H1 (cell line): ENCODE measurements at regions not wholly inside any gene's neighbourhood (a gene's known extent, or its start where the extent isn't known, plus 50 kb on each side); places are given as distances from the start of the nearest gene placed in this dataset.

Experiments
- CTCF ChIA-PET: fragments of 300-600 bp; sonication (Branson Sonifier 250); formaldehyde crosslinking; loops from one replicate; lab custom pipeline; 2021; ENCODE audit not compliant: partially characterized antibody; lab: Charles Lee
- POLR2A ChIA-PET: fragments of 300-600 bp; sonication (Branson Sonifier 250); formaldehyde crosslinking; loops from one replicate; lab custom pipeline; 2021; ENCODE audit warnings: inconsistent platforms; ENCODE audit not compliant: partially characterized antibody; lab: Charles Lee
- DNase-seq, 2 experiments: peaks; one replicate each; pipeline versions ENCODE4 v3.0.0 to v3.0.0-alpha.2; 2010 to 2022; ENCODE audit warnings: low spot score in 2 of 2, low read depth in 1 of 2, mixed read lengths in 1 of 2
- FAIRE-seq: peaks from 2 replicates; lab custom pipeline; 2011; peaks lifted over from hg19 to GRCh38; lab: Jason Lieb, UNC
- H2AFZ ChIP-seq: 2 replicates; pipeline ENCODE4 v1.8.1; 2012; ENCODE audit warnings: low read length, inconsistent platforms
- H2AK5ac ChIP-seq: 2 replicates; pipeline ENCODE4 v1.6.1; 2013; ENCODE audit warnings: low read depth, low read length
- H2BK120ac ChIP-seq: replicated peaks from 2 replicates; pipeline ENCODE3; 2013; ENCODE audit warnings: low read depth, low read length, inconsistent platforms
- H2BK12ac ChIP-seq: 2 replicates; pipeline ENCODE4 v1.6.1; 2013; ENCODE audit warnings: low read depth, low read length
- H2BK15ac ChIP-seq: 2 replicates; pipeline ENCODE4 v1.6.1; 2013; ENCODE audit warnings: low read length
- H2BK20ac ChIP-seq: 2 replicates; pipeline ENCODE4 v1.6.1; 2013; ENCODE audit warnings: low read length
- H2BK5ac ChIP-seq: 2 replicates; pipeline ENCODE4 v1.6.1; 2013; ENCODE audit warnings: low read depth, low read length
- H3K14ac ChIP-seq: 2 replicates; pipeline ENCODE4 v1.6.1; 2013; ENCODE audit warnings: inconsistent platforms; ENCODE audit not compliant: insufficient read length
- H3K18ac ChIP-seq: 2 replicates; pipeline ENCODE4 v1.6.1; 2013; ENCODE audit warnings: low read length; ENCODE audit errors: extremely low read depth
- H3K23ac ChIP-seq: 2 replicates; pipeline ENCODE4 v1.6.1; 2013; ENCODE audit warnings: inconsistent platforms; ENCODE audit not compliant: insufficient read length
- H3K23me2 ChIP-seq: 2 replicates; pipeline ENCODE4 v1.6.1; 2013; ENCODE audit warnings: low read depth, low read length
- H3K27ac ChIP-seq: 2 replicates; pipeline ENCODE4 v1.6.1; 2011; ENCODE audit warnings: low read depth, low read length, inconsistent platforms
- H3K27me3 ChIP-seq, 4 experiments: replicated peaks in 1 of 4; 1 replicate in 1 of 4; 2 replicates in 3 of 4; pipeline versions ENCODE4 v1.6.1 to v1.8.1; 2011 to 2013; ENCODE audit warnings: low read length in 3 of 4, mild to moderate bottlenecking in 3 of 4, inconsistent platforms in 2 of 4, mixed read lengths in 2 of 4, moderate library complexity in 1 of 4; ENCODE audit not compliant: control insufficient read depth in 3 of 4, insufficient read depth in 3 of 4; ENCODE audit errors: extremely low read depth in 1 of 4
- H3K36me3 ChIP-seq, 4 experiments: 2 replicates each; pipeline versions ENCODE4 v1.6.1 to v1.8.1; 2011 to 2013; ENCODE audit warnings: mild to moderate bottlenecking in 4 of 4, low read length in 3 of 4, moderate library complexity in 2 of 4, control low read depth in 1 of 4, inconsistent platforms in 1 of 4; ENCODE audit not compliant: insufficient read depth in 4 of 4, control insufficient read depth in 2 of 4
- H3K4ac ChIP-seq: replicated peaks from 2 replicates; pipeline ENCODE3; 2013; ENCODE audit warnings: low read length, low read depth, mixed read lengths, inconsistent platforms; ENCODE audit not compliant: insufficient read length
- H3K4me1 ChIP-seq, 4 experiments: replicated peaks in 1 of 4; 1 replicate in 1 of 4; 2 replicates in 3 of 4; pipeline versions ENCODE4 v1.6.1 to v1.8.1; 2011 to 2013; ENCODE audit warnings: low read length in 3 of 4, inconsistent platforms in 2 of 4, mixed read lengths in 1 of 4; ENCODE audit not compliant: insufficient read depth in 4 of 4, control insufficient read depth in 3 of 4
- H3K4me2 ChIP-seq, 2 experiments: 2 replicates each; pipeline versions ENCODE4 v1.6.1 to v1.8.1; 2011 to 2013; ENCODE audit warnings: low read depth in 2 of 2, low read length in 2 of 2, control low read depth in 1 of 2, inconsistent platforms in 1 of 2, mild to moderate bottlenecking in 1 of 2; ENCODE audit not compliant: insufficient read depth in 1 of 2
- H3K4me3 ChIP-seq, 4 experiments: fragments of 200-600, 300-600 bp in 1 of 4; sonication (generic), shearing (Covaris generic), sonication (Bioruptor Twin) in 1 of 4; 2 replicates each; pipeline versions ENCODE4 v1.5.1 to v1.8.1; 2011 to 2016; ENCODE audit warnings: low read length in 4 of 4, low read depth in 3 of 4, control low read depth in 2 of 4, inconsistent platforms in 2 of 4, mild to moderate bottlenecking in 2 of 4, mixed read lengths in 1 of 4, moderate library complexity in 1 of 4; ENCODE audit not compliant: insufficient read depth in 2 of 4; ENCODE audit errors: extremely low read depth in 1 of 4
- H3K56ac ChIP-seq: replicated peaks from 2 replicates; pipeline ENCODE3; 2013; ENCODE audit warnings: low read depth, mild to moderate bottlenecking, mixed read lengths, low read length, inconsistent platforms; ENCODE audit not compliant: insufficient read length
- H3K79me1 ChIP-seq: 2 replicates; pipeline ENCODE4 v1.6.1; 2013; ENCODE audit warnings: low read depth, low read length, control low read depth
- H3K79me2 ChIP-seq, 2 experiments: 2 replicates each; pipeline versions ENCODE4 v1.6.1 to v1.8.1; 2012 to 2013; ENCODE audit warnings: low read length in 2 of 2, mild to moderate bottlenecking in 2 of 2, inconsistent platforms in 1 of 2; ENCODE audit not compliant: insufficient read depth in 2 of 2, control insufficient read depth in 1 of 2
- H3K9ac ChIP-seq, 4 experiments: replicated peaks in 1 of 4; 1 replicate in 1 of 4; 2 replicates in 3 of 4; pipeline versions ENCODE4 v1.6.1 to v1.8.1; 2011 to 2013; ENCODE audit warnings: low read depth in 3 of 4, low read length in 3 of 4, control low read depth in 2 of 4, mild to moderate bottlenecking in 2 of 4, moderate library complexity in 2 of 4, inconsistent platforms in 1 of 4; ENCODE audit errors: extremely low read depth in 1 of 4
- H3K9me3 ChIP-seq, 2 experiments: 2 replicates each; pipeline versions ENCODE4 v1.6.1 to v1.8.1; 2012 to 2013; ENCODE audit warnings: mild to moderate bottlenecking in 2 of 2, moderate library complexity in 2 of 2, control low read depth in 1 of 2, inconsistent platforms in 1 of 2, low read depth in 1 of 2, low read length in 1 of 2, mixed read lengths in 1 of 2; ENCODE audit not compliant: insufficient read depth in 2 of 2
- H4K20me1 ChIP-seq, 2 experiments: replicated peaks in 1 of 2; 2 replicates each; pipeline versions ENCODE3 to v1.8.1; 2011 to 2013; ENCODE audit warnings: inconsistent platforms in 2 of 2, low read length in 2 of 2, mild to moderate bottlenecking in 1 of 2; ENCODE audit not compliant: insufficient read depth in 2 of 2, control insufficient read depth in 1 of 2
- H4K5ac ChIP-seq: 2 replicates; pipeline ENCODE4 v1.6.1; 2013; ENCODE audit warnings: low read length, low read depth, mixed read lengths, inconsistent platforms; ENCODE audit not compliant: insufficient read length
- H4K8ac ChIP-seq: 2 replicates; pipeline ENCODE4 v1.8.0; 2013; ENCODE audit warnings: mild to moderate bottlenecking, moderate library complexity, low read length, inconsistent platforms; ENCODE audit not compliant: insufficient read depth; ENCODE audit errors: extremely low read depth
- H4K91ac ChIP-seq: replicated peaks from 2 replicates; pipeline ENCODE3; 2013; ENCODE audit warnings: low read length, mixed read lengths, inconsistent platforms; ENCODE audit not compliant: insufficient read length
- ASH2L ChIP-seq: fragments of 200-600, 300-600 bp; sonication (generic); IDR thresholded peaks from one replicate; pipeline ENCODE4 v1.7.1; 2017; ENCODE audit warnings: low read length
- BCL11A ChIP-seq, 2 experiments: IDR thresholded peaks; one replicate each; pipeline ENCODE4 v1.6.1; 2011; ENCODE audit warnings: low read depth in 2 of 2, low read length in 2 of 2, mild to moderate bottlenecking in 2 of 2
- CTBP2 ChIP-seq: IDR thresholded peaks from 2 replicates; pipeline ENCODE4 v1.7.0; 2011; ENCODE audit warnings: borderline replicate concordance, mild to moderate bottlenecking, moderate library complexity, mixed read lengths, low read length; ENCODE audit not compliant: insufficient read depth, insufficient read length
- CTCF ChIP-seq, 3 experiments: IDR thresholded peaks; 1 replicate in 2 of 3; 2 replicates in 1 of 3; pipeline versions ENCODE4 v1.5.1 to v1.6.1; 2011; ENCODE audit warnings: low read length in 3 of 3, mild to moderate bottlenecking in 3 of 3, inconsistent platforms in 2 of 3, low read depth in 1 of 3, moderate library complexity in 1 of 3; ENCODE audit not compliant: insufficient read depth in 1 of 3; ENCODE audit errors: control extremely low read depth in 1 of 3
- EP300 ChIP-seq, 2 experiments: IDR thresholded peaks; 1 replicate in 1 of 2; 2 replicates in 1 of 2; pipeline ENCODE4 v1.6.1; 2011 to 2012; ENCODE audit warnings: low read depth in 2 of 2, low read length in 2 of 2, mild to moderate bottlenecking in 2 of 2, borderline replicate concordance in 1 of 2, inconsistent platforms in 1 of 2, moderate library complexity in 1 of 2
- POLR2A ChIP-seq, 2 experiments: IDR thresholded peaks; 1 replicate in 1 of 2; 2 replicates in 1 of 2; pipeline ENCODE4 v1.6.1; 2011; ENCODE audit warnings: low read depth in 2 of 2, low read length in 2 of 2, mild to moderate bottlenecking in 2 of 2; ENCODE audit errors: control extremely low read depth in 1 of 2
- RBBP5 ChIP-seq: IDR thresholded peaks from 2 replicates; pipeline ENCODE4 v1.7.1; 2012; ENCODE audit warnings: low read depth, mild to moderate bottlenecking, inconsistent platforms, low read length, moderate library complexity, borderline replicate concordance
- SIN3A ChIP-seq, 2 experiments: IDR thresholded peaks in 1 of 2; conservative IDR thresholded peaks in 1 of 2; 2 replicates each; pipeline ENCODE4 v1.6.1; 2011 to 2012; ENCODE audit warnings: low read length in 2 of 2, improper control_type of control experiment in 1 of 2, low read depth in 1 of 2, mild to moderate bottlenecking in 1 of 2
- SIX5 ChIP-seq: IDR thresholded peaks from 2 replicates; pipeline ENCODE4 v1.6.1; 2011; ENCODE audit warnings: mild to moderate bottlenecking, low read depth, low read length
- SP1 ChIP-seq: IDR thresholded peaks from 2 replicates; pipeline ENCODE4 v1.6.1; 2011; ENCODE audit warnings: low read depth, low read length
- SRF ChIP-seq: IDR thresholded peaks from 2 replicates; pipeline ENCODE4 v1.6.1; 2011; ENCODE audit warnings: mild to moderate bottlenecking, low read depth, low read length, moderate library complexity
- TAF7 ChIP-seq: optimal IDR thresholded peaks from 2 replicates; pipeline ENCODE3; 2011; ENCODE audit warnings: low read depth, mild to moderate bottlenecking, inconsistent platforms, low read length, moderate library complexity, borderline replicate concordance
- WGBS, 2 experiments: shearing (Covaris generic) in 1 of 2; methylation state at CpG; one replicate each; pipeline versions ENCODE4 v1.1.6 to v1.1.7; 2013 to 2015; ENCODE audit warnings: low lambda C conversion rate in 2 of 2, mixed read lengths in 2 of 2, inconsistent platforms in 1 of 2, low coverage in 1 of 2, missing lambda C conversion rate in 1 of 2; ENCODE audit not compliant: insufficient replicate concordance in 2 of 2, insufficient coverage in 1 of 2, insufficient read length in 1 of 2; ENCODE audit errors: extremely low coverage in 1 of 2, missing lambda C conversion rate in 1 of 2; 5-methylcytosine and 5-hydroxymethylcytosine counted together

GRCh38 chr10:118475214-118475613, 120.2 kb downstream of the PRLHR start:
- Histone ChIP-seq H3K23ac (no peak overlapping the region), H3K18ac (no peak overlapping the region), H2AK5ac (no peak overlapping the region), H3K79me2 (no peaks in the 10 kb centered on the region), H3K27ac (no peak overlapping the region), H3K23me2 (peaks cover 2% of the 10 kb centered on the region; the same call in 1 of the 2 replicates), H3K4me1 (peaks cover 0 to 3% (median 0%) of the 10 kb centered on the region in 4 experiments; a peak in 1 of 7 replicates), H4K8ac (no peak overlapping the region), H3K4me2 (no peak overlapping the region), H3K14ac (no peak overlapping the region), H3K36me3 (no peaks in the 10 kb centered on the region), H3K4me3 (no peak overlapping the region), H4K20me1 (no peaks in the 10 kb centered on the region), H3K9ac (no peak overlapping the region), H3K4ac (no peak overlapping the region), H2BK120ac (no peak overlapping the region), H2BK5ac (no peak overlapping the region), H2BK20ac (no peak overlapping the region), H4K5ac (no peak overlapping the region), H2BK15ac (no peak overlapping the region), H4K91ac (no peak overlapping the region), H2BK12ac (no peak overlapping the region), H2AFZ (no peak overlapping the region), H3K27me3 (no peaks in the 10 kb centered on the region), H3K79me1 (no peaks in the 10 kb centered on the region), H3K56ac (no peak overlapping the region), H3K9me3 (no peaks in the 10 kb centered on the region)
- FAIRE-seq (no peak), DNase-seq (no peak)
- 87% methylated on average over 6 of the region's 6 CpGs; no CpG with 5 or more reads in 1 of the 2 experiments for WGBS, 2 experiments
- POLR2A ChIA-PET = no interaction called here
- CTCF ChIA-PET = interaction anchor here (0.6 to 8.4 kb wide), 9 partner anchors 16 to 975 kb away, joined by 3 to 73 read pairs (median 3); no protein-coding TSS in a partner anchor
- TF ChIP-seq POLR2A (IDR thresholded peaks at IDR 0.05; ENCODE audit: control extremely low read depth in 1 of 2, low read depth in 2 of 2, low read length in 2 of 2) = no peak
- TF ChIP-seq TAF7 = no peak
- TF ChIP-seq BCL11A (IDR thresholded peaks at IDR 0.05; ENCODE audit: low read depth in 2 of 2, low read length in 2 of 2) = no peak
- TF ChIP-seq SP1 = no peak
- TF ChIP-seq ASH2L = no peak
- TF ChIP-seq CTBP2 = no peak
- no peak for TF ChIP-seq CTCF (IDR thresholded peaks at IDR 0.05; ENCODE audit: control extremely low read depth in 1 of 3, insufficient read depth in 1 of 3, low read depth in 1 of 3, low read length in 3 of 3)
- no peak for TF ChIP-seq SRF
- TF ChIP-seq SIX5 = no peak
- TF ChIP-seq EP300 (IDR thresholded peaks at IDR 0.05; ENCODE audit: borderline replicate concordance in 1 of 2, low read depth in 2 of 2, low read length in 2 of 2) = no peak
- TF ChIP-seq RBBP5 = no peak
- no peak for TF ChIP-seq SIN3A (conservative IDR thresholded peaks at IDR 0.05 in 1 of 2, IDR thresholded peaks at IDR 0.05 in 1 of 2; ENCODE audit: low read depth in 1 of 2, low read length in 2 of 2)
